HEK293T (cell line): ENCODE measurements at regions not wholly inside any gene's neighbourhood (a gene's known extent, or its start where the extent isn't known, plus 50 kb on each side); places are given as distances from the start of the nearest gene placed in this dataset.

Source experiments
- ARNT ChIP-seq: fragments of 450-650 bp; IDR thresholded peaks from 2 replicates; pipeline ENCODE4 v1.6.1; 2017; ENCODE audit warnings: mild to moderate bottlenecking
- BHLHE40 ChIP-seq: fragments of 450-650 bp; IDR thresholded peaks from 2 replicates; pipeline ENCODE4 v1.6.1; 2016; ENCODE audit warnings: mild to moderate bottlenecking, moderate library complexity, borderline replicate concordance
- CTBP1 ChIP-seq: fragments of 450-650 bp; IDR thresholded peaks from 2 replicates; pipeline ENCODE4 v1.6.1; 2016; ENCODE audit warnings: borderline replicate concordance
- ELF4 ChIP-seq: fragments of 450-650 bp; IDR thresholded peaks from 2 replicates; pipeline ENCODE4 v1.6.1; 2017; ENCODE audit warnings: antibody characterized with exemption
- FOXA1 ChIP-seq: fragments of 450-650 bp; IDR thresholded peaks from 2 replicates; pipeline ENCODE4 v1.6.1; 2016; ENCODE audit warnings: mild to moderate bottlenecking
- FOXK2 ChIP-seq: fragments of 450-650 bp; IDR thresholded peaks from 2 replicates; pipeline ENCODE4 v1.6.1; 2016; ENCODE audit warnings: mild to moderate bottlenecking
- FOXM1 ChIP-seq: fragments of 450-650 bp; IDR thresholded peaks from 2 replicates; pipeline ENCODE4 v1.6.1; 2017; ENCODE audit warnings: mild to moderate bottlenecking, borderline replicate concordance
- HDGF ChIP-seq: fragments of 450-650 bp; IDR thresholded peaks from 2 replicates; pipeline ENCODE4 v1.6.1; 2017; ENCODE audit warnings: antibody characterized with exemption, borderline replicate concordance
- L3MBTL2 ChIP-seq: fragments of 450-650 bp; conservative IDR thresholded peaks from 2 replicates; pipeline ENCODE4 v1.6.1; 2016; ENCODE audit warnings: mild to moderate bottlenecking
- SP1 ChIP-seq: fragments of 450-650 bp; IDR thresholded peaks from 2 replicates; pipeline ENCODE4 v1.6.1; 2017
- SUZ12 ChIP-seq: fragments of 450-650 bp; IDR thresholded peaks from 2 replicates; pipeline ENCODE4 v1.6.1; 2016; ENCODE audit warnings: mild to moderate bottlenecking
- TARDBP ChIP-seq: fragments of 450-650 bp; IDR thresholded peaks from 2 replicates; pipeline ENCODE4 v1.6.1; 2016
- ZNF384 ChIP-seq: fragments of 450-650 bp; IDR thresholded peaks from 2 replicates; pipeline ENCODE4 v1.6.1; 2016
- TF ChIP-seq, protein P1 (sequence below): fragments of 450-650 bp; IDR thresholded peaks from 2 replicates; pipeline ENCODE4 v1.6.1; 2016

- no peak for TF ChIP-seq ELF4
- TF ChIP-seq ARNT: no peak
- no peak for TF ChIP-seq CTBP1
- no peak for TF ChIP-seq FOXM1
- TF ChIP-seq FOXK2: no peak
- TF ChIP-seq L3MBTL2: no peak
- no peak for TF ChIP-seq FOXA1
- no peak for TF ChIP-seq SUZ12
- TF ChIP-seq SP1: no peak
- TF ChIP-seq, protein P1, sequence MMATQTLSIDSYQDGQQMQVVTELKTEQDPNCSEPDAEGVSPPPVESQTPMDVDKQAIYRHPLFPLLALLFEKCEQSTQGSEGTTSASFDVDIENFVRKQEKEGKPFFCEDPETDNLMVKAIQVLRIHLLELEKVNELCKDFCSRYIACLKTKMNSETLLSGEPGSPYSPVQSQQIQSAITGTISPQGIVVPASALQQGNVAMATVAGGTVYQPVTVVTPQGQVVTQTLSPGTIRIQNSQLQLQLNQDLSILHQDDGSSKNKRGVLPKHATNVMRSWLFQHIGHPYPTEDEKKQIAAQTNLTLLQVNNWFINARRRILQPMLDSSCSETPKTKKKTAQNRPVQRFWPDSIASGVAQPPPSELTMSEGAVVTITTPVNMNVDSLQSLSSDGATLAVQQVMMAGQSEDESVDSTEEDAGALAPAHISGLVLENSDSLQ: no peak
- no peak for TF ChIP-seq TARDBP
- TF ChIP-seq HDGF: no peak
- TF ChIP-seq BHLHE40: no peak
- no peak for TF ChIP-seq ZNF384
Measured at GRCh38 chr20:24838546-24839535, 110.2 kb upstream of the CST7 start.
